ENCODE measurements at regions not wholly inside any gene's neighbourhood (a gene's known extent, or its start where the extent isn't known, plus 50 kb on each side); places are given as distances from the start of the nearest gene placed in this dataset.

- Histone ChIP-seq H3K9me3 (no peaks in the 10 kb centered on the region), H3K36me3 (no peaks in the 10 kb centered on the region), H3K4me3 (no peak overlapping the region), H3K27ac (no peak overlapping the region), H3K9ac (ENCODE audit: low read depth in 2 of 2, low read length in 2 of 2) (no peak overlapping the region), H3K4me1 (no peaks in the 10 kb centered on the region), H3K27me3 (no peaks in the 10 kb centered on the region)
- DNase-seq, result no peak
- intact Hi-C loops (cut with DNase I), result no loop called here
- no peak for TF ChIP-seq CTCF (IDR thresholded peaks at IDR 0.05)
These were observed 79.0 kb upstream of the SLC7A1 start for GRCh38 chr13:29674532-29674931.

- H3K4me3 ChIP-seq, result no peak overlapping the region
- intact Hi-C loops (cut with DNase I), result no loop called here
- no peak overlapping the region for H3K9ac ChIP-seq (ENCODE audit: low read depth in 2 of 2, low read length in 2 of 2)
- H3K27me3 ChIP-seq, result no peaks in the 10 kb centered on the region
- H3K27ac ChIP-seq, result no peak overlapping the region
- no peaks in the 10 kb centered on the region for H3K4me1 ChIP-seq
- no peak for DNase-seq
- no peak for TF ChIP-seq CTCF (IDR thresholded peaks at IDR 0.05)
- H3K36me3 ChIP-seq, result no peaks in the 10 kb centered on the region
- no peaks in the 10 kb centered on the region for H3K9me3 ChIP-seq
These were observed 69.1 kb upstream of the SLC7A1 start for GRCh38 chr13:29664591-29664990.

GRCh38 chr13:29654843-29655547, 59.5 kb upstream of the SLC7A1 start:
- no peak for TF ChIP-seq CTCF (IDR thresholded peaks at IDR 0.05)
- no peaks in the 10 kb centered on the region for H3K27me3 ChIP-seq
- H3K27ac ChIP-seq, result no peak overlapping the region
- H3K4me1 ChIP-seq, result no peaks in the 10 kb centered on the region
- no peak overlapping the region for H3K9ac ChIP-seq (ENCODE audit: low read depth in 2 of 2, low read length in 2 of 2)
- intact Hi-C loops (cut with DNase I), result no loop called here
- H3K36me3 ChIP-seq, result no peaks in the 10 kb centered on the region
- no peaks in the 10 kb centered on the region for H3K9me3 ChIP-seq
- DNase-seq, result no peak
- no peak overlapping the region for H3K4me3 ChIP-seq

GRCh38 chr13:29654384-29654783, 58.9 kb upstream of the SLC7A1 start:
- no peak for DNase-seq
- Histone ChIP-seq H3K36me3 (no peaks in the 10 kb centered on the region), H3K4me3 (no peak overlapping the region), H3K9me3 (no peaks in the 10 kb centered on the region), H3K27me3 (no peaks in the 10 kb centered on the region), H3K9ac (ENCODE audit: low read depth in 2 of 2, low read length in 2 of 2) (no peak overlapping the region), H3K4me1 (no peaks in the 10 kb centered on the region), H3K27ac (no peak overlapping the region)
- no peak for TF ChIP-seq CTCF (IDR thresholded peaks at IDR 0.05)
- intact Hi-C loops (cut with DNase I), result no loop called here

- H3K9me3 ChIP-seq, result no peaks in the 10 kb centered on the region
- no peak overlapping the region for H3K9ac ChIP-seq (ENCODE audit: low read depth in 2 of 2, low read length in 2 of 2)
- H3K4me3 ChIP-seq, result no peak overlapping the region
- DNase-seq, result no peak
- no peak overlapping the region for H3K27ac ChIP-seq
- no peaks in the 10 kb centered on the region for H3K4me1 ChIP-seq
- no peaks in the 10 kb centered on the region for H3K36me3 ChIP-seq
- no peak for TF ChIP-seq CTCF (IDR thresholded peaks at IDR 0.05)
- H3K27me3 ChIP-seq, result no peaks in the 10 kb centered on the region
- intact Hi-C loops (cut with DNase I), result no loop called here
These were observed 53.3 kb upstream of the SLC7A1 start for GRCh38 chr13:29648760-29649159.
